Astrocyte of the cerebellum (primary cell): ENCODE measurements at regions not wholly inside any gene's neighbourhood (a gene's known extent, or its start where the extent isn't known, plus 50 kb on each side); places are given as distances from the start of the nearest gene placed in this dataset.

Experiments used
- DNase-seq: peaks from one replicate; pipeline ENCODE4 v3.0.0-alpha.2; 2011; ENCODE audit warnings: low read depth
- H3K4me3 ChIP-seq: 2 replicates; pipeline ENCODE4 v1.5.1; 2011; ENCODE audit warnings: mild to moderate bottlenecking, low read depth, low read length, moderate library complexity
- CTCF ChIP-seq: IDR thresholded peaks from 2 replicates; pipeline ENCODE4 v1.5.1; 2012; ENCODE audit warnings: low read length, low read depth, moderate library complexity, mild to moderate bottlenecking; ENCODE audit errors: missing control alignments
- in situ Hi-C: cut with HindIII; loops from 2 replicates; pipeline ENCODE4 v1.10.0; 2017; ENCODE audit warnings: low sequenced_read_pairs

DNA sequence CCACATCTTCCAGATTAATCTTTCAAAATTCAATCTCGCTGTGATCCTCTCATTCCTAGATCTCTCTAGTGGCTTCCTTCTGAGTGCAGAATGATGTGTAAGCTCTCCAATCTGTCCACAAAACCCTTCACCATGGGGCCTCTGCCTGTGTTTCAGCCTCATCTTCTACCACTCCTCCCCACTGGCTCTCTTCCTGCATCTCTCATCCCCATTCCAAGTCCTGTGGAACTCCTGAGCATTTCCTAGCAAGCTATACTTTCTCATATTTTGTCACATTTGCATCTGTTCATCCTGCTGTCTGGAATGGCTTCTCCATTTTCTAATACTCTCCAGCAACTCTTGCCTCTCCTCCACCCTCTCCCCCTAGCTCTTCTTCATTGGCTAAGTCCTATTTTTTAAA, 242.0 kb upstream of the DAAM1 start:
- H3K4me3 ChIP-seq = no peak overlapping the region
- TF ChIP-seq CTCF = no peak
- no peak for DNase-seq
- in situ Hi-C loops = no loop called here

- in situ Hi-C loops = no loop called here
- no peak for TF ChIP-seq CTCF
- peak; percentile 46 for DNase-seq
- no peak overlapping the region for H3K4me3 ChIP-seq
Observed at GRCh38 chr14:58947156-58947555, 241.3 kb upstream of the DAAM1 start.

DNA sequence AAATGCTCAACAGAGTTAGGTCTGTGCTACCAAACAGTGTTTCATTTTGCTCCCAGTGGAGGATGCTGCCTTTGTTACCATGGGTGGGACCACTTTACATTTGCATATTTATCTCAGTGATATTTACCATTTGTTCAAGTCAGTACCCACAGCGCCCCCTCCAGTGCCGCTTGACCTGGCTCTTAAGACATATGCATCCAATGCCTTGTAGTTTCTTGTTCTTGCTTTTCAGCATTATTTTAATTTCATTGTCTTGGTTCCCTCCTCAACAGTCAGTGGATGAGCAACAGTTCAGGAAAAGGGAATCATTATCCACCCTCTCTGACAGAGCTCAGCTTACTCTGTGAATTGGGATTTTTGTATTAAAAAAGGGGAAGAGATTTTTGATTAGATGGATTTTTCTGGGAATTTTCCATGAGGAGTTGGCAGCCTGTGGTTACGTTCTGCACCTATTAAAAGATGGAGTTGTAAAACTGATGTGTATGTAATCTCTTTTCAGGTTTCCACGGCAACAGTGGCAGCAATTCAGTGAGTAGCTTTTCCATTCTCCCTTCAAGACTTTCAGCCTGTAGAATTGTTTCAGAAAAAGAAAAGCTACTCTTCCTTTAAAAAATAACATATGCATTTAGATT, 240.5 kb upstream of the DAAM1 start:
- peak; percentile 3 for TF ChIP-seq CTCF
- no peak overlapping the region for H3K4me3 ChIP-seq
- in situ Hi-C loops = no loop called here
- DNase-seq = no peak

DNA sequence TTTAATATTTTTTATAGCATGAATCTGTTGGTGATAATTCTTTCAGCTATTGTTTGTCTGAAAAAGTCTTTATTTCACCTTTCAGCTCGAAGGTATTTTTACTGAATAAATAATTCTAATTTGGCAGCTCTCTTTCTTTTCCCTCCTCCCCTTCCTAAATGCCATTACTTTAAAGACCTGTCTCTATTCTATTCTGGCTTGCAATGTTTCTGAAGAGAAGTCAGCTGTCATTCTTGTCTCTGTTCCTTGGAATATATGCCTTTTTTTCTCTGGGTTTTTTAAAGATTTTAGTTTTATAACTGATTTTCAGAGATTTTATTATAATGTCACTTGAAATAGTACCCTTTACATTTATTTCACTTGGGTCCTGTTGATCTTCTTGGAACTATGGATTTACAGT, 237.9 kb upstream of the DAAM1 start:
- no peak for TF ChIP-seq CTCF

DNA sequence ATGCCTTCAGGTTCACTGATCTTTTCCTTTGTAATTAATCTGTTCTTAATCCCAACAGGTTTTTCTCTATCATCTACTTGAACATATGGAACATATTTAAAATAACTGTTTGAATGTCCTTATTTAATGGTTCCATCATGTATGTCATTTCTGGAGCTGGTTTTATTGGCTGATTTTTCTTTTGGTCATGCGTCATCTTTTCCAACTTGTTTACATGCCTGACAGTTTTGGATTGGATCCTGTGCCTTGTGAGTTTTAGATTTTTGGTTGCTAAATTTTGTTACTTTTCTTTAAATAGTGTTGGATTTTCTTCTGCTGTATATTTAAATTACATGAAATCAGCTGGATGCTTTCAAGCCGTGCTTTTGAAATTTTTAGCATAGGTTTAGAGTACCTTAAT, 237.3 kb upstream of the DAAM1 start:
- no peak for DNase-seq
- in situ Hi-C loops = no loop called here
- no peak overlapping the region for H3K4me3 ChIP-seq
- TF ChIP-seq CTCF = no peak

More for the DNA sequence above, 237.9 kb upstream of the DAAM1 start:
- DNase-seq = no peak
- H3K4me3 ChIP-seq = no peak overlapping the region
- in situ Hi-C loops = no loop called here

DNA sequence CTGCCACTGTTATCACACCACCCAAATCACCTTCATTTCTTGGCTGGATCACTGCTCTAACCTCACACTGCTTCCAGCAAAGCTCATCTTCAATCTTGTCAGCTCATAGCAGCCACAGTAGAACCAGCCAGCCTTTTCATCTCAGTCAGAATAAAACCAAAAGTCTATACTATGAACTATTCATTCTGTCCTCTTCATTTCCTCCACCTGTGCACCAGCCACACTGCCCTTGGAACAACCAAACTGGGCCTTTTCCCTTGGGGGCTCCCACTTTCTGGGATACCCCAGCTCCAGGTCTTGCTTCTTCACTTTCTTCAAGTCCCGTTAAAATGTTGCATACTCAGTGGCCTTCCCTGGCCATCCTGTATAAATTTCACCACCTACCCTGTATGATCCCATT, 234.4 kb upstream of the DAAM1 start:
- DNase-seq = no peak
- H3K4me3 ChIP-seq = no peak overlapping the region
- in situ Hi-C loops = no loop called here
- TF ChIP-seq CTCF = no peak
